GM21529 (cell line): ENCODE measurements at regions not wholly inside any gene's neighbourhood (a gene's known extent, or its start where the extent isn't known, plus 50 kb on each side); places are given as distances from the start of the nearest gene placed in this dataset.

Source experiments
- ATAC-seq: cut with Tn5 transposase; IDR thresholded peaks from one replicate; pipeline ENCODE4 v1.9.1; 2021; ENCODE audit not compliant: unreplicated experiment

DNA sequence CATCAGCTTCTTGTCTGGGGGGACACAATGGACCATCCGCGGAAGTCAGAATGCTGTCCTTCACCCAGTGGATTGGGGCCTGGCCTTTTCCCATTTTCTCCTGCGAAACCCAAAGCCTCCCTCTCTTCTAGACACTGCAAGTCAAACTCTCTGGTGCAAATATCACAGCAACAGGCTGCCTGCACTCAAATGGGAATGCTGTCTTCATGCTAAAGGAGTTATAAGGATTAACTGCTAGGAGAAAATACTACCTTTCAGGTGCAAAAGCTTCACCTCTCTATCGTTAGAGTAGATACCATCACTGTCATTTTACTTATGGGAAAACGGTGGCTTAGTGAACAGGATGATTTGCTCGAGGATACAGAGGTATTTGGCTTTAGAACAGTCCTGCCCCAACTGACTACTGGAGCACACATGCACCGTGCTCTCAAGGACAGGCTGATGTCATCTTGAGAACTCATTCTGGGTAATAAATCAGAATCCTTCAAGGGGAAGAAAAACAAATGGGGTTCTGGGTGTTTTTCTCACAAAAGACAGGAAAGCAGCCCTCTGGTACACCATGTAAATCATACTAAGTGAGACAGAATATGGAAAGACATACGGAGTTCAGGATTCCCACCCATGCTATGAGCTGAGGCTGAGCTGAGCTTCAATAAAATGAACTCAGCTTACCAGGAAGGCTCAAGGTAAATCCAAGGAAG is 100.9 kb downstream of the SAMD9 start:
- no peak for ATAC-seq

DNA sequence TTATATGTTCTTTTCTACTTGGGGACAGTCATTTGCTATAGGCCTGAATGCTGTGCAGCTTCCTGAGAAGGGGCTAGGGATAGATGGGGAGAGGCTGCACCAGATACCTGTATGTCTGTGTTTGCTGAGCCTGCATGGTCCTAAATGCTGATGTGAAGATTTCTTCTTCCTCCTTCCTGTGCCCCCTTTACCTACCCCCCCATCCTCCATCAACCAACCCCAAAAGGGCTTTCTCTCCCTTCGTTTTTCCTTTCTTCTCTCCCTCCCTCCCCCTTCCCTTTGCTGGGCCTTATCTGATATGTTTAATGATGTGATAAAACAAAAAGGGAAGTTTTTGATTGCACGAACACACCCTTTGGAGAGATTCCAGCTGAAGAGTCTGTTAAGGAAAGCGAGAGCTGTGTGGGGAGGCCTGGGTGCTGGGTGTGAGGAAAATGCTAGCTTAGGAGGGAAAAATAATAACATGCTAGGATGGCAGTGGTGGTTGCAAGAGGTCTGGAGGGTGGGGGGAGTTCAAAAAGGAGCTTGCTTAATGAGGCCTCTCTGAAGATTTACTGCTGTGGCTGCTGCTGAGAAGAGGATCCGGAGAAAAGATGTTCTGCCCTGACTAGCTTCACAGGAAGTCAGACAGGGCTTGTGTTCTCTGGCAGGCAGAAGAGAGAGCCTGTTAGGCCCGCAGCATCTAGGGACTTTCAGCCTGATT is 101.8 kb downstream of the SAMD9 start:
- no peak for ATAC-seq

DNA sequence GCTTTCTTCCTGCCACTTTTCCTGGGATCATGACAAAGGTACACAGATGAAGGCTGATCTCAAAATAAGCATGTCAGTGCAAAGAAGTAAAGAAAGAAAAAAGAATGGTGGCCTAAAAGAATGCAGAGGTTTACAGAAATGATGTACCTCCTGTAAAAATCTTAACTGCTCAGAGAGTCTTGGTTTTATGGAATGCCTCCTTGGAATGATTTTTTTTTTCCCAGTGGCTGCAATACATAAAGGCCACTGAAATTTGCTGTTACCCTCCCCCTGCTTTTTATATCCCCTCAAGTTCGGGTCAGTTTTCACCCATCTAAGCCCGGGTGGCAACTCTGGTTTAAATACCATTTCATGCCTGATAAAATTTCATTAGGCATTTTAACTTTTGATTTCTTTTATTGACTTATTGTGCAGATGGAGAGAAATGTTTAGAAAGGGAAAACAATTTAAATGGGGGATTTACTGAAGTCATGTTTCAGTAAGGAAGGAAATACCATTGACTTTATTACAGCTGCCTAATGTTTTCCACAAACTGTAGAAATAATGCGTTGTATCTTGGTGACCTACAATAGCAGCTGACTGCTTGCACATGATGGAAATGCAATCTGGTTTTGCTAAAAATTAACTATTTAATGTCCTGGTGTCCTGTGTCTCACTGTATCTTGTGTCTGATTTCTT is 102.5 kb downstream of the SAMD9 start:
- no peak for ATAC-seq

DNA sequence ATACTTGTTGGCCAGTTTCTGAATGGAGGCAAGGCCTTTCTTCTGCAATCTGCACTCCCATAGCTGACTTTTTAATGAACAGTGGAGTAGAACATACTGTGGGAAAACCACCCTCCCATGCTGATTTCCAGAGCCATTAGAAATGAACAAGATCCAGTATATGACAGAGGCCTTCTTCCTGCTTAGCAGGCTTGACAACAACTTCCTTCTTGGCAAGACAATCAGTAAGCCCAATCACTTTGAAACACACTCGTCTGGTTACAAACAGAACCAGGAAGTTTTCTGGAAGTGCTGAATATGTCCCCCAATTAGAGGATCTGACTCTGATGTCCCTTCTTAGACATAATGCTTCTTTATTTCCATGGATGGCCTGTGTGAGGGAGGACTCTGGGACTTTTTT is 103.4 kb downstream of the SAMD9 start:
- no peak for ATAC-seq

DNA sequence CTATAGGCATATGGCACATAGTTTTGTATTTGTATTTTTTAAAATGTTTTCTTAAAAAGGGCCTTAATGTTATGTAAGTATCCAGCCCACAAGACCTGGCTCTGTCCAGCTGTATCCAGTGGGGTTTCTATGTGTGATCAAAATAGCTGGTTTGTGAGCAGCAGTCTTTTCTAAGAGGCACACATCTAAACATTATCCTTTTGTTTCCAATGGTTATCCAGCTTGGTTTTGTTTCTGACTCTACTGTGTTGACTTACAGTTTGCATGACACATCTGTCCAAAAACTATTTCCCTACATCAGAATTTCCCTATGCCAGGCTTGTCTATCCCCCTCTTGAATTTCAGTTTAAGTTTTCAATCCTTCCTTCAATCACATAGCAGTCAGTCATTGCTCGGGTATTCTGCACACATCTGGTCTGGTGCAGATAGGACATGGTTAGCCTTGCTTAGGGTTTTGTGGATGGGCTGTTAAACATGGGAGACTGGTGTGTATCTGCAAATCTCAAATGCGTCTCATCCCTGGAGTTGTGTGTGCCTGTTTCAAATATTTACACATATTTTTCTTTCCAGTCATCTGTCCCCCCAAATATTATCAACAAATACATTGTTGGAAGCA is 104.2 kb downstream of the SAMD9 start:
- ATAC-seq, result no peak

DNA sequence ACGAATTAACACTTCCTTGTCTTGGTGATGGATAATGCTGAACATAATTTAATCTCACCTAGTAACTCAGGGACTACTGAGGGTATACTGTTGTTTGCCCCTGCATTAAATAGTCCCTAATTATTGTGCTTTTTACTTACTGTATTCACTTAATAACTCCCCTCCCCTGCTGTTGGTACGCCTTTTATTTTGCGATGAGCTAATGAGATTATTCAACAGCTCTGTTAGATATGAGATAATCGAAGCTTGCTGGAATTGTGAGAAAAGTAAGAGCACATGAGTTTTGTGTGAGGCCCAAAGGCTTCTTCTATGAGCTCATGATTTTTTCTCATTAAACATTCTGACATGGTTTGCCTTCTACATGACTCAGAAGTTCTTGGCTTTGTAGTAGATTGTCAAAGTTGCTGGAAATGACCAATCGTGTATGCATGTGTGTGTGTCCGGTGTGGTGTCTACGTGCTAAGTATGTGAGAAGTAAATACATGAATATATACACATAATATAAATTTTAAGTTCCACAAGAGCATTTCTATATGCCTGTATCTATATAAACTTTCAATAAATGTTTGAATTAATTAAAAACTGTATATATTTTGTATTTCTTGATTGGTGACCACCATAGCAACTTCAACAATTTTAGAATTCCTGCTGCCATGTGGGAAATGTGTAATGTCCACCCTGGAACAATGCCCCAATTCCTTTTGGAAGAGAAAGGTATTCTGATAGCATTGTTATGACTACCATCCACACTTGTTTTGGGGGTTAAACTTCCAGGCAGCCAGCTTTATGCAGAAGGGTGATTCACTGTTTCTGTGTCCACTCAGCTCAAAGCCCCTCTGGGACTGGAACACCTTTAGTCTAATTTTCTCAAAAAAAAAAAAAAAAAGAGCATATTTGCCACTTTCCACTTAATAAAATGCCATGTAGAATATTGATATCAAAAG is 106.2 kb downstream of the SAMD9 start:
- ATAC-seq, result no peak

DNA sequence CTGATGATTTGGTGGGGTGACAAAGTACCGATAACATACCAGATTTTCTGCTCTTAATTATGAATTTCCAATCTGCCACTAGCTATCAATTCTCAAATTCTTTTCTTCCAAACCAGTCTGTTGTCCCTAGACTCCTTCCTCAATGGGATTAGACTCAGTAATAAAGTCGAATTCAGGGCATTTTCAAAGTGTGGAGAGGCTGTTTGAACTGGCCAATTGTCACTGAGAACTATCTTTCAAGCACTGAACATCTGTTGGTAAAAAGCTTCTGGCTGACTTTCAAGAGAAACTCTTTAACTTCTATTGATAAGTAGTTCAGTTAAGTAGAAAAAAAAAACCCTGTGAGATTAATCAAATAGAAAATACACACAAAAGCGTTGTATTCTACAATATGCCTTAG is 108.9 kb downstream of the SAMD9 start:
- ATAC-seq, result no peak

DNA sequence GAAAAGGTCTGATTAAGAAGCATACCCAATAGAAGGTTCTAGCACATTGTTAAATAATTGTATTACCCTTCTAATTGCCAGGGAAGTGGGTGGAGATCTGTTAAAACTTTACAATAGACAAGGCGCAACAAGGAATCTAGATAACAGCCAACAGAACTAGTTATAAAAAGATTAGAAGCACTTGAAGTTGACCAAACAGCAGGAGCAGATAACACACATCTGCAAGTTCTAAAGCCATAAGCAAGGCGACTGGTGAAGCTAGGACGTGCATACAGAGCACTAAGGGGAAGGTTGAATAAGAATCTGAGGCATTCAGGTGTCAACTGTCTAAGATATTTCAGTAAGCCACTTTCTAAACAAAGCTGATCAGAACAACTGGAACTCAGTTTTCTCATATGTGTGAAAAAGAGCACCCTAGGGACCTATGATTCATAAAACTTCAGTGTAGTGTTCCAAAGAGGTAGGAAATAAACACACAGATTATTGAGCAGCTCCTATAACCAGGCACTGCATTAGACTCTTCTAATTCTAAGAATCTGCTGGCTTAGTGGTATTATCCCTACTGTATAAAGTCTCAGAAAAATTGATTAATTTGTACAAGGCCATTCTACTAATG is 111.2 kb downstream of the SAMD9 start:
- ATAC-seq, result no peak

DNA sequence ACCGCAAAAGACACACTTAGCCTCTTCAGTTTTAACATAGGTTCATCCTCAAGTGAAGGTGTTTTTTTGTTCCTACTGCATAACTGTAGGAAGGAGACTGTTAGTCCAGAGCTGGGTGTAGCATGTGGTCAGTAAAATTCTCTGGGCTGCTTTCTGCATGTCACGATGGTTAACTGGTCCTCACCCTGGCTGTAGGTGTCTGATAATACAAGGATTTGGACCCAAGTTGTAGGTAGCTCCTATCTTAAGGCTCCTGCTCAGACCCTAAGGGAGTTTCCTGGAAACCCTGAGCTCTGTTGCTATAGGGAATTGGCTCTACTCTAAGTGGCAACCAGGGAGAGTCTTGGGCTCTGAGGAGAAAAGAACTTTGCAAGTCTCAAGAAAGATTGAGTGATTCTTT is 112.9 kb downstream of the SAMD9 start:
- no peak for ATAC-seq

DNA sequence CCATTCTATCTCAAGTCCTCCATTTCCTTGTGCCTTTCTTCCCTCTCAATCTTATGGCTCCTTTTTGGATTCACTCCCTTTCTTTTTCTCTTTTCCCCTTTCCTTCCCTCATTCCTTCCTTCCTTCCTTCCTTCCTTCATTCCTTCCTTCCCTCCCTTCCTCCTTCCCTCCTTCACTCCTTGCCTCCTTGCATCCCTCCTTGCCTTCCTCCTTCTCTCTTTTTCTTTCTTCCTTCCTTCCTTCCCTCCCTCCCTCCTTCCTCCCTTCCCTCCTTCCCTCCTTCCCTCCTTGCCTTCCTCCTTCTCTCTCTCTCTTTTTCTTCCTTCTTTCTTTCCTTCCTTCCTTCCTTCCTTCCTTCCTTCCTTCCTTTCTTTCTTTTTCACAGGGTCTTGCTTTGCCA is 120.1 kb downstream of the SAMD9 start:
- no peak for ATAC-seq

DNA sequence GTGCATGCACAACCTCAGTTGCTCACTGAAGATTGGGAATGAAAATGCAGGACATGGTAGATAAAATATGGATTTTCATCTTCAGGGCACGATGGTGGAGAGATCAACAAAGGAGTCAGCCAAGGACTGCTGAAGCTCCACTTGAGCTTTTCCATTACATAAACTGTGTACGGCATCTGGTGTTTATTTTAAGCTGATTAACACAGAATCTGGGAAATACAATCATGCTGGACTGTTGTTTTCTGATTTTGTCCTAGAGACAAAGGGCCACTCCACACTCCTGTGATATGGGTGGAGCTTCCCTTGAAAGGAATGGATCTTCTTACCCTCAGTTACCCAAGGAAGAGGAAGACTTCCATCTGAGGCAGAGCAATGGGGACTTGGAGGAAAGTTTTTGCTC is 120.6 kb downstream of the SAMD9 start:
- no peak for ATAC-seq

DNA sequence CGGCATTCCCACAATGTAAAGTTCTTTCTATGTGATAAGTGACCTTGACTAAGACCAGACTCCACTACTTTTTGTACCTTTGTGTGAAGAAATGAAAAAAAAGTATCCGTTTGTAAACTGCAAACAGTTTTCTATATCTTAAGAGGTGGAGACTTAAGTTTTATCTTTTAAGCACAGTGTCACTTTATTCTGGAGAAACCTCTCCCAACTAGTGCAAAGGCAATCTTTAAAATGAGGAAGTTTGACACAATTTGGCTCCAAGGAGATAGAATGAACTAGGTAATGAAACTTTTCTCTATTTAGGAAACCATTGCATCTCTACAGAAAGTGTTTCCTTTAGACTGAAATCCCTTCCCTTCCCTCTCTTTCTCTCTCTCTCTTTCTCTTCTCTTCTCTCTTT is 122.9 kb downstream of the SAMD9 start:
- no peak for ATAC-seq

DNA sequence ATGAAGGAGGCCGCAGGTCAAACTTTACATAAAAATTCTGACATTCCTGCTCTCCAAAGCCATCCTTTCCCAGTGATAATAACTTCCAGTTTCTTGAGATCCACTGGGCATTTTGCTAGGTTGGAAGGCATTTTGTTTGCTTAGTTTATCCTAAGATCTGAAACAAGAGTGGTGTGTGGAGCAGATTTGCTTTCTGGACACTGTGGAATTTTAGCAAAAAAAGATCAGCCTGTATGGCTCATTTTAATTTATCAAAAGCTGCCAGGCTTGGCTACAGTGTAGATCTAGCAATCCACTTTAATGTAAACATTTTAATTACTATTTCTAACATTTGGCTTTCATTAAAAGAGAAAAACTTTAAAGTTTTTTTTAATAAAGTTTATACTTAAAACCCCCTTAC is 124.8 kb downstream of the SAMD9 start:
- ATAC-seq, result no peak

DNA sequence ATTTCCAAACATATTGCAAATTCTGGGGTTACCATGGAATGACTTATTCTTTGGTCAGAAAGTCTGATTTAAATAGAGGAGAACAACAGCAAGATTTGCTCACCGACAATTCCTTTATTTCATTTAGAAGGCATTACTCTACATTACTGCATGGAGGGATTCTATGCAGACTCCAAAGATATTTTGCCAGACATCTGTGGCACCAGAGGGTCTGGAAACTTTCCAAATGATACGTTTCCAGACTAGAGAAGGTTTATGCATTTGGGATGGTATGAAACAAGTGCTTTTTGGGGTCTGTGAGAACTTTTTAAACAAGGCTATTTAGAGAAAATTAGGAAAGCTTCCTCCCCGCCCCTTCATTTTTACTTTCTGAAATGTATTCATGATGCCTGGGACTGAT is 125.3 kb downstream of the SAMD9 start:
- ATAC-seq, result no peak

DNA sequence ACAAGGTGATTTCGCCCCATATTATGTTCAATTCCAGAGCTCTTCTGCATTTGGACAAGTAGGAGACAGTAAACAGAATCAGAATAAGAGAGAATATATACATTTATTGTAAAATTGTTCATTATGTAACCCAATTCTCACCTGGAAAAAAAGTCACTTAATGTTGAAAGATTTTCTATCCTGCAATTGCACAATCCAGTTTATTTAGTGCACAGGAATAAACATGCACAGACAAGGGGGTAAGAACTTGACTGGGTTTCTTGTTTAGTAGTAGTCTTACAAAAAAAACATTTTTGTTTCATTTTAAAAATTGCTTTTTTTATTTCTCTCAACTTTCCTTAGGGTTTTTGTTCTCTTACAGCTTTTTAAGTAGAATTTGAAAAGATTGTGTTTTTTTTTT is 126.6 kb downstream of the SAMD9 start:
- no peak for ATAC-seq

DNA sequence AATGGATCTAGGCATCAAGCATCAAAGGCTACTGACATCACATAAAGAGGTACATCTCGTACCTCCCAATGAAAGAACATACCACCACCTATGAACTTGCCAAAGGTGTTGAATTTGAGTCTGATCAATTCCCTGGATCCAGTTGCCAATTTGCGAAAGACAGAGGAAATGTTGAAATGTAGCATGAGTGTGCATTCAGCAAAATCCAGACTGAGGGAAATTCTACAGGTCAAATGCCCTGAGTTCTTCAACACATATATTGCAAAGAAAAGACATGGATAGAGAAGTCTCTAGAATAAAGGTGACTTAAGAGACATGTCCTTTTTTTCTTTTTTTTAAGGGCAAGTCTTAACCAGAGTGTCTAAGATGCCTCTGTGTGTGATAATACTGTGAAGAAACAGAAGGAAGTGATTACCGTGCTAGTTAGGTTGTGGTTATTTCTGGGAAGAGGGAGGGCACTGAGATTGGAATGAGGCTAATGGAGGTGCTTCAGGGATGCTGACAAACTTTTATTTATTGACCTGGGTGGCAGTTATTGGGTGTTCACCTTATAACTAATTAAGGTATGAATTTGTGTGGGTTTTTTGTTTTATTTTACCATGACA is 128.7 kb downstream of the SAMD9 start:
- no peak for ATAC-seq

DNA sequence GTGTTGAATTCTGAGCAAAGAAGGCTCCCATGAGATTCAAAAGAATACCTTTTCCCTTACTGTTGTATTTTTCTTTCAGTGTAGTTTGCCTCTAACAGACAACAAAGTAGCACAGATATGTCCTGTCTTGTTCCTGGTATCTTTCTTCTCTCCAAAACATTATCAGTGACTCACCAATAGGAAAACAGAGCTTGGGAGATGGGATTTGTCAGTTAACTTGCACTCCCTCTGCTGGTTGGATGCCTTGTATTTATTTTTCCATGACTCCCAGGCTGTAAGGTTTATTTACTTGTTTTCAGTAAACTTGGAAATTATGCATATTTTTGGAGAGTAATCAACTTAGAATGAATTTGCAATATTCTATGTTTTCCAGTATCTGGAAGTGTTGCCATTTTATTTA is 129.7 kb downstream of the SAMD9 start:
- ATAC-seq, result no peak

DNA sequence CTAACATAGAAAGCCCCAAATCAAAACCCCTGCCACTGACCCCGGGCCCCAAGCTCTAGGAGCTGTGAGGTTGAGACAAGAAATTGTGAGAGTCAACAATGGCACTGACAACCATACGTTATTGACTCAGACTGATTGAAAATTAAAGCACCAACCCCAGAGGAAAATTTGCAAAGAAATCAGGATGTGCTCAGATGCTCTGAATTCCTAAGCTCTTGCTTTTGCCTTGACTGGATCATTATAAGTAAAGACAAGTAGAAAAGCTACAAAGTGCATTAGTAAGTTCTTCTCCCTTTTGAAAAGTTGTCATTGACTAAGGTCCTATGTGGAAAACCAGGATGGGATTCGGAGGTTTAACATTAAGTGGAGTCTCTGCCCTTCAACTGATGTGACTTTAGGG is 130.2 kb downstream of the SAMD9 start:
- no peak for ATAC-seq

DNA sequence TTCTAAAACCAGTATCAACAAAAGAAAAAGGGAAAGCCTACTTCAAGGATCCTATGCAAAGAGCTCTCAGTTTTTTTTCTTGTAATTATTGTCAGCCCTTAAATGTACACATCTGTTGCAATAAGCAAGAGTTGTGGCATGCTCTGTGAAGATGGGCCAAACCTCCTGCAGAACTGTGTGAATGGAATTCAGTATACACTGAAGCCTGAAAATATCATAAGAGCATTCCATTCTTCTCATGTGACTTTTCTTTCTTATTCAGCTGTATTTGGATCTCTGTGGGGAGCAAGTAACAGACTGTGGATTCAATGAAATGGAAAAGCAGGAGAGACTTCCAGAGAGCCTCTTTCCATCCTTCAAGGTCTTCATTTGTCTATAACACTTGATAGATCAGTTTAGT is 130.7 kb downstream of the SAMD9 start:
- ATAC-seq, result no peak

DNA sequence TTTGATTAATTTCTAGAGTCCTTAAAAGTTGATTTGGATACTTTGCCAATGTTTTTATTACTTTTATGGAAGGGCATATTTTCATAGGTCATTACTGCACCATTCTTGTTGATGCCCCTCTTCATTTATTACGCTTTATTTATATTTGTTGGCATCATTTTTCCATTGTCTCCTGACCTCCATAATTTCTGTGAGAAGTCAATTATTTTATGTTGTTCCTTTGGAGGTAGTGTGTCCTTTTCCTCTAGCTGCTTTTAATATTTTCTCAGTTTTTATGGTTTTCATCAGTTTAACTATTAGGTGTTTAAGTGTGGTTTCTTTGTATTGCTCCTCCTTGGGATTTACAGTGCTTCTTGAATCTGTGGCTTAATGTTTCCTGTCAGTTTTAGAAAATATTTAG is 134.9 kb downstream of the SAMD9 start:
- no peak for ATAC-seq
